ENCODE measurements at regions not wholly inside any gene's neighbourhood (a gene's known extent, or its start where the extent isn't known, plus 50 kb on each side); places are given as distances from the start of the nearest gene placed in this dataset.

DNA sequence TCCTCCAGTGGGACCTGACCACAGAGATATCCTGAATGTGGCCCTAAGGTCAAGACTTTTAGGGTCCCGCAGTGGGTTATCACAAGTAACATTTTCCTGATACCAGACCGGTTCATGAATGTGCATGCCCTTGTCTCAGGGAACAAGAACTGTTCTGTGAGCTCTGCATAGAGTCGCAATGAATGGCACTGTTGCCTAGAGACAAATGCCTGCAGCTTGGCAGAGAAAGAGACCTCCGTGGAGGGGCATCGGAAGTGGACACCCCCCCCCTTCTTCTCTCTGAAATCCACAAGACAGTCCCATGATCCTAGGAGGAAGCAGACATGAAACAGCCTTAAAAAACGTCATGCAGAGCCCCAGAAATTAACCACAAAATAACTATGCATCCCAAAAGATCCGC is 714.4 kb upstream of the TSPY4 start:
- DNase-seq (ENCODE audit: low spot score): no peak
- TF ChIP-seq, protein P1, sequence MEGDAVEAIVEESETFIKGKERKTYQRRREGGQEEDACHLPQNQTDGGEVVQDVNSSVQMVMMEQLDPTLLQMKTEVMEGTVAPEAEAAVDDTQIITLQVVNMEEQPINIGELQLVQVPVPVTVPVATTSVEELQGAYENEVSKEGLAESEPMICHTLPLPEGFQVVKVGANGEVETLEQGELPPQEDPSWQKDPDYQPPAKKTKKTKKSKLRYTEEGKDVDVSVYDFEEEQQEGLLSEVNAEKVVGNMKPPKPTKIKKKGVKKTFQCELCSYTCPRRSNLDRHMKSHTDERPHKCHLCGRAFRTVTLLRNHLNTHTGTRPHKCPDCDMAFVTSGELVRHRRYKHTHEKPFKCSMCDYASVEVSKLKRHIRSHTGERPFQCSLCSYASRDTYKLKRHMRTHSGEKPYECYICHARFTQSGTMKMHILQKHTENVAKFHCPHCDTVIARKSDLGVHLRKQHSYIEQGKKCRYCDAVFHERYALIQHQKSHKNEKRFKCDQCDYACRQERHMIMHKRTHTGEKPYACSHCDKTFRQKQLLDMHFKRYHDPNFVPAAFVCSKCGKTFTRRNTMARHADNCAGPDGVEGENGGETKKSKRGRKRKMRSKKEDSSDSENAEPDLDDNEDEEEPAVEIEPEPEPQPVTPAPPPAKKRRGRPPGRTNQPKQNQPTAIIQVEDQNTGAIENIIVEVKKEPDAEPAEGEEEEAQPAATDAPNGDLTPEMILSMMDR (IDR thresholded peaks at IDR 0.05; ENCODE audit: extremely low read depth, missing control alignments): no peak

DNA sequence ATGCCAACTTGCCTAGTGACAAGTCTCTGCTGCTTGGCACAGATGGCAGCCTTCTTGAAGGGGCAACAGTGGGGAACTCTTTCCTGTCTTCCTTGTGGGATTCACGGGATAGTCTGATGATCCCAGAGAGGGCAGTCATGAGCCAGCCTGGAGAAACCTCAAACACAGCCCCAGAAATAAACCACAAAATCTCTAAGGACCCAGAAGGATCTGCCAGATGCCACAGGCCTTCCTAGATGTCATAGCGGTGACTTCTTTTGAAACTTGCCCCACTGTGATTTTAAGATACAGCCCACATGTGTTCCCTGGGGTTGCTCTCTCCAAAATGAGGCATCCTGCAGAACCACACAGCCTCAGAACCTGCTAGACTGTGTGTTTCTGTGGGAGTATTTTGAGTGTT is 707.6 kb upstream of the TSPY4 start:
- DNase-seq (ENCODE audit: low spot score): no peak
- TF ChIP-seq, protein P1 (IDR thresholded peaks at IDR 0.05; ENCODE audit: extremely low read depth, missing control alignments): no peak

DNA sequence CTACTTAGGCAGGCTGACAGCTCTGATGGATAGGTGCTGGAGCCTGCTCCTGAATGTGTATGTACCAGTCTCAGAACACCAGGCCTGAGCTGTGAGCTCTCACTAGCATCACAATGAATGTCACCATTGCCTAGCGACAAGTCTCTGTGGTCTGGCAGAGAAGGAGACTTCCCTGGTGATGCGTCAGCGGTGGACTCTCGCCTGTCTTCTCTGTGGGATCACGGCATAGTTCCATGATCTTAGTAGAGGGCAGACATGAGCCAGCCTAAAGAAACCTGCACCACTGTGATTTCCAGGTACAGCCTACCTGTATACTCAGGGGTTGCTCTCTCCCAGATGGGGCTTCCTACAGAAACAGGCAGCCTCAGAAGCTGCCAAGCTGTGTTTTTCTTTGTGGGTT is 699.2 kb upstream of the TSPY4 start:
- DNase-seq (ENCODE audit: low spot score): no peak
- TF ChIP-seq, protein P1 (IDR thresholded peaks at IDR 0.05; ENCODE audit: extremely low read depth, missing control alignments): no peak

DNA sequence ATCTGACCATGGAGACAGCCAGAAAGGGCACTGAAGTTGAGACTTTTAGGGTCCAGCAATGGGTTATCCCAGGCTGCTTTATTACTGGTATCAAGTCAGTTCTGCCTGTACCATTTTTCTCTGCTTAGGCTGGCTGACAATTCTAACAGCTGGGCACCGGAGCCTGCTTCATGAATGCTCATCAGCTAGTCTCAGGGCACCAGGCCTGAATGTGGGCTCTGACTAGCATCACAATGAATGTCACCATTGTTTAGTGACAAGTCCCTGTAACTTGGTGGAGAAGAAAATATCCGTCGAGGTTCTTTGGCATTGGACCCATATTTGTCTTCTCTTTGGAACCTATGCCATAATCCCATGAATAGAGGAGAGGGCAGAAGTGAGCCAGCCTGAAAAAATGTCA is 692.3 kb upstream of the TSPY4 start:
- TF ChIP-seq, protein P1 (IDR thresholded peaks at IDR 0.05; ENCODE audit: extremely low read depth, missing control alignments): no peak
- DNase-seq (ENCODE audit: low spot score): no peak

DNA sequence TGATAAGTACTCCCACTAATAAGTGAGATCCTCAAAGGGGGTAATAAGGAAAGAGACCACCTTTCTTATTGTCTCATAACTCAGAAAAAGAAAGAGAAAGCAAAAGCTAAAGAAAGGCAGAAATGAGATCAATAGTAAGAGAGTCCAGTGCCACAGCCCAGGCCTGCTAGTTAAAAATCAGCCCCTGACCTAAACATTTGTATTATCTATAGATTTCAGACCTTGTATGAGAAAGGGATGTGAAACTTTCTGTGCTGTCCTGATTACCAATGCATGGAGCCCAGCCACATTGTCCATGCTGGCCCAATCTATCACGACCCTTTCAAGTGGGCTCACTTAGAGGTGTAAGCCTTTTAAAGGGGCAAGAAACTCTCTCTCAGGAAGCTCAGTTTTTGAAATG is 684.8 kb upstream of the TSPY4 start:
- TF ChIP-seq, protein P1 (IDR thresholded peaks at IDR 0.05; ENCODE audit: extremely low read depth, missing control alignments): no peak
- no peak for DNase-seq (ENCODE audit: low spot score)

DNA sequence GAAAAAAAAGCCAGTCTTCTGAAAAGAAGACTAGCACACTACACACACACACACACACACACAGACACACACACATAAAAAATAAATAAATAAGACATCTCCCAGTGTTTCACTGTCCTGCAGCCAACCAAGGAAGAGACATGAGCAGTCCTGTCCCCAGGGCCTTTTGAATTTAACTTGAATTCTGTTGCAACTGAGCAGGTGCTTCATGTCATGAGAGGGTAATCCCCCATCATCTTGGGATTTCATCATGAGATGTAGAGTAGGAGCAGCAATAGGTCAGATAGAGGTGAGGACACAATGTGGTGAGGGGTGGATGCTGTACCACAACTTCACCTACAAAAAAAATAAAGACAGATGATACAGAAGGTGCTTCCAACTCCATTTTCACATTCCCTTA is 682.2 kb upstream of the TSPY4 start:
- DNase-seq (ENCODE audit: low spot score): no peak

DNA sequence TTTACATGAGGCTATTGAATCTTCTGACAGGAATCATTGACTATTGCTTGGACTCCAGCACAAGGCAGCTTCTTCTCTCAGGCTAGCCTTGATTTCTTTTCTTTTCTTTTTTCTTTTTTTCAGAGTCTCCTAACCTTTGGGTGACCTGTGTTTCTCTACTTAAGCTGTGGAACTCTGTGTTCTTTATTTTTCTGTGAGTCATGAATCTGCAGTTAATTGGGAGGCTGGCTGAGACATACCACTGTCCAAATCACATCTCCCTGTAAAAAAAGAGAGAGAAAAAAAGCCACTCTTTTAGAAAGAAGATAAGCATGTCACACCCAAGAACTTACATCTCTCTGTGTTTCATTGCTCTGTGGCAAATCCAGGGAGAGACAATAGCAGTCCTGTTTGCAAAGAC is 681.2 kb upstream of the TSPY4 start:
- no peak for DNase-seq (ENCODE audit: low spot score)
- TF ChIP-seq, protein P1 (IDR thresholded peaks at IDR 0.05; ENCODE audit: extremely low read depth, missing control alignments): no peak

More for the DNA sequence above, 682.2 kb upstream of the TSPY4 start:
- TF ChIP-seq, protein P1 (IDR thresholded peaks at IDR 0.05; ENCODE audit: extremely low read depth, missing control alignments): no peak
